GM23338 (cell line): ENCODE measurements at regions not wholly inside any gene's neighbourhood (a gene's known extent, or its start where the extent isn't known, plus 50 kb on each side); places are given as distances from the start of the nearest gene placed in this dataset.

Experiments
- ATAC-seq: fragments of 200-7000 bp; cut with Tn5 transposase; 3 replicates; pipeline ENCODE4 v1.9.1; 2020
- DNase-seq: peaks from one replicate; pipeline ENCODE4 v3.0.0-alpha.2; 2015; ENCODE audit warnings: low spot score
- H2AFZ ChIP-seq: fragments of 200-600 bp; sonication (generic); 2 replicates; pipeline ENCODE4 v1.8.0; 2016; ENCODE audit warnings: antibody characterized with exemption, mild to moderate bottlenecking, moderate library complexity
- H3F3A ChIP-seq: fragments of 200-600 bp; sonication (generic); replicated peaks from 2 replicates; pipeline ENCODE4 v1.8.0; 2017; ENCODE audit warnings: antibody characterized with exemption, mixed run types, low read depth
- H3K27ac ChIP-seq: fragments of 200-600 bp; sonication (generic); 2 replicates; pipeline ENCODE4 v1.6.1; 2016; ENCODE audit warnings: low read depth
- H3K27me3 ChIP-seq: fragments of 200-600 bp; sonication (generic); 2 replicates; pipeline ENCODE4 v1.8.0; 2016; ENCODE audit warnings: mild to moderate bottlenecking, mixed run types, moderate library complexity; ENCODE audit not compliant: insufficient read depth
- H3K36me3 ChIP-seq: fragments of 200-600 bp; sonication (generic); 2 replicates; pipeline ENCODE4 v1.8.0; 2016; ENCODE audit warnings: mild to moderate bottlenecking; ENCODE audit not compliant: insufficient read depth
- H3K4me1 ChIP-seq: fragments of 200-600 bp; sonication (generic); 2 replicates; pipeline ENCODE4 v1.8.0; 2016; ENCODE audit warnings: mild to moderate bottlenecking, moderate library complexity; ENCODE audit not compliant: insufficient read depth
- H3K4me2 ChIP-seq: fragments of 200-600 bp; sonication (generic); 2 replicates; pipeline ENCODE4 v1.7.1; 2017; ENCODE audit warnings: mixed run types
- H3K4me3 ChIP-seq: fragments of 200-600 bp; sonication (generic); 2 replicates; pipeline ENCODE4 v1.6.1; 2016; ENCODE audit warnings: mixed run types
- H3K79me2 ChIP-seq: fragments of 200-600 bp; sonication (generic); replicated peaks from 2 replicates; pipeline ENCODE4 v1.8.0; 2017; ENCODE audit warnings: mild to moderate bottlenecking; ENCODE audit not compliant: insufficient read depth
- H3K9me2 ChIP-seq: fragments of 200-600 bp; sonication (generic); 2 replicates; pipeline ENCODE4 v1.8.0; 2017; ENCODE audit not compliant: insufficient read depth
- H4K20me1 ChIP-seq: fragments of 200-600 bp; sonication (generic); replicated peaks from 2 replicates; pipeline ENCODE4 v1.8.0; 2017; ENCODE audit warnings: mild to moderate bottlenecking; ENCODE audit not compliant: insufficient read depth
- H3K27ac Mint-ChIP-seq: 2 replicates; pipeline ENCODE4 v1.8.0; 2020; ENCODE audit warnings: inconsistent platforms, mild to moderate bottlenecking, moderate library complexity, mixed read lengths
- H3K27me3 Mint-ChIP-seq: 3 replicates; pipeline ENCODE4 v1.8.0; 2022; ENCODE audit warnings: low read depth, mild to moderate bottlenecking, moderate library complexity, mixed read lengths, inconsistent platforms; ENCODE audit not compliant: insufficient read depth, poor library complexity
- H3K36me3 Mint-ChIP-seq: 3 replicates; pipeline ENCODE4 v1.8.0; 2021; ENCODE audit warnings: low read depth, mild to moderate bottlenecking, inconsistent platforms, moderate library complexity, mixed read lengths
- H3K4me1 Mint-ChIP-seq: 3 replicates; pipeline ENCODE4 v1.8.0; 2020; ENCODE audit warnings: mild to moderate bottlenecking, inconsistent platforms, mixed read lengths
- H3K4me3 Mint-ChIP-seq: 3 replicates; pipeline ENCODE4 v1.8.0; 2021; ENCODE audit warnings: moderate library complexity, mild to moderate bottlenecking, inconsistent platforms, mixed read lengths
- H3K9me3 Mint-ChIP-seq: 3 replicates; pipeline ENCODE4 v1.8.0; 2020; ENCODE audit warnings: moderate library complexity, mild to moderate bottlenecking, inconsistent platforms, mixed read lengths
- EZH2 ChIP-seq: fragments of 200-600 bp; sonication (generic); IDR thresholded peaks from one replicate; pipeline ENCODE4 v1.8.0; 2017; ENCODE audit warnings: antibody characterized with exemption, mild to moderate bottlenecking, low read depth; ENCODE audit not compliant: unreplicated experiment
- POLR2AphosphoS5 ChIP-seq: IDR thresholded peaks from 2 replicates; pipeline ENCODE4 v1.6.1; 2016; ENCODE audit warnings: antibody characterized with exemption, low read depth
- ZNF462 ChIP-seq: fragments of 250-450 bp; sonication (Bioruptor Pico); IDR thresholded peaks from 2 replicates; pipeline ENCODE4 v1.5.0; 2020; ENCODE audit warnings: mild to moderate bottlenecking, moderate library complexity

GRCh38 chr22:27517361-27518155 is 284.0 kb downstream of the MN1 start:
- H3F3A ChIP-seq, result no peaks in the 10 kb centered on the region
- H3K27me3 Mint-ChIP-seq, result peaks cover 6% of the 10 kb centered on the region
- TF ChIP-seq POLR2AphosphoS5 (no peak), EZH2 (no peak), ZNF462 (CRISPR knock-in tag) (no peak)
- no peak overlapping the region for H3K4me3 Mint-ChIP-seq
- no peak overlapping the region for H2AFZ ChIP-seq
- no peaks in the 10 kb centered on the region for H3K36me3 Mint-ChIP-seq
- no peaks in the 10 kb centered on the region for H3K27me3 ChIP-seq
- DNase-seq (no peak), ATAC-seq (no peak)
- no peaks in the 10 kb centered on the region for H3K36me3 ChIP-seq
- no peaks in the 10 kb centered on the region for H3K9me3 Mint-ChIP-seq
- no peaks in the 10 kb centered on the region for H3K79me2 ChIP-seq
- H3K27ac Mint-ChIP-seq, result no peak overlapping the region
- H3K27ac ChIP-seq, result no peak overlapping the region
- no peaks in the 10 kb centered on the region for H4K20me1 ChIP-seq
- H3K4me1 Mint-ChIP-seq, result peaks cover 10% of the 10 kb centered on the region
- no peaks in the 10 kb centered on the region for H3K9me2 ChIP-seq
- no peaks in the 10 kb centered on the region for H3K4me1 ChIP-seq
- H3K4me2 ChIP-seq, result no peak overlapping the region
- H3K4me3 ChIP-seq, result no peak overlapping the region

- peaks cover 10% of the 10 kb centered on the region for H3K27me3 Mint-ChIP-seq
- no peaks in the 10 kb centered on the region for H3K4me1 ChIP-seq
- H3K4me1 Mint-ChIP-seq, result peaks cover 10% of the 10 kb centered on the region
- H2AFZ ChIP-seq, result peak overlapping the region; percentile 80
- H3K9me3 Mint-ChIP-seq, result no peaks in the 10 kb centered on the region
- DNase-seq, result peak; percentile 13
- H3K36me3 Mint-ChIP-seq, result no peaks in the 10 kb centered on the region
- ATAC-seq, result peak; percentile 71
- H3F3A ChIP-seq, result no peaks in the 10 kb centered on the region
- H3K9me2 ChIP-seq, result no peaks in the 10 kb centered on the region
- H3K4me3 Mint-ChIP-seq, result no peak overlapping the region
- no peak overlapping the region for H3K27ac Mint-ChIP-seq
- H4K20me1 ChIP-seq, result no peaks in the 10 kb centered on the region
- no peaks in the 10 kb centered on the region for H3K36me3 ChIP-seq
- no peaks in the 10 kb centered on the region for H3K27me3 ChIP-seq
- no peaks in the 10 kb centered on the region for H3K79me2 ChIP-seq
- no peak overlapping the region for H3K27ac ChIP-seq
- H3K4me2 ChIP-seq, result no peak overlapping the region
- H3K4me3 ChIP-seq, result no peak overlapping the region
- no peak for TF ChIP-seq ZNF462 (CRISPR knock-in tag)
- no peak for TF ChIP-seq EZH2
Observed at GRCh38 chr22:27518531-27519340, 282.8 kb downstream of the MN1 start.
